A673 (cell line): ENCODE measurements at regions not wholly inside any gene's neighbourhood (a gene's known extent, or its start where the extent isn't known, plus 50 kb on each side); places are given as distances from the start of the nearest gene placed in this dataset.

Source experiments
- BruUV-seq: library from RNA; stranded (reverse); fragments of 400-500 nt; replicated peaks from 2 replicates; lab custom pipeline; 2021; lab: Mats Ljungman, UMichigan
- CTCF ChIA-PET: fragments of 300-600 bp; sonication (Branson Sonifier 250); formaldehyde crosslinking; loops from one replicate; lab custom pipeline; 2022; ENCODE audit warnings: antibody characterized with exemption; lab: Charles Lee
- POLR2A ChIA-PET: fragments of 300-600 bp; sonication (Branson Sonifier 250); formaldehyde crosslinking; loops from one replicate; lab custom pipeline; 2022; ENCODE audit warnings: antibody characterized with exemption; ENCODE audit not compliant: low non-redundant PET; lab: Charles Lee
- DNase-seq: peaks from one replicate; pipeline ENCODE4 v3.0.0-alpha.2; 2015; ENCODE audit warnings: low spot score
- H3K27ac ChIP-seq: fragments of 200-600 bp; sonication (generic); 2 replicates; pipeline ENCODE4 v1.5.1; 2016; ENCODE audit warnings: mixed run types, low read depth, mild to moderate bottlenecking, mixed read lengths, antibody characterized with exemption, low read length; ENCODE audit not compliant: poor library complexity, severe bottlenecking
- H3K27me3 ChIP-seq: fragments of 200-600 bp; sonication (generic); replicated peaks from 2 replicates; pipeline ENCODE4 v1.6.1; 2017; ENCODE audit warnings: mixed run types, low read depth, mild to moderate bottlenecking, mixed read lengths, antibody characterized with exemption, low read length; ENCODE audit not compliant: insufficient read depth, poor library complexity
- H3K36me3 ChIP-seq: fragments of 200-600 bp; sonication (generic); 2 replicates; pipeline ENCODE4 v1.6.1; 2016; ENCODE audit warnings: mixed run types, mild to moderate bottlenecking, mixed read lengths, antibody characterized with exemption, low read length; ENCODE audit not compliant: insufficient read depth, poor library complexity, severe bottlenecking
- H3K4me1 ChIP-seq: fragments of 200-600 bp; sonication (generic); 2 replicates; pipeline ENCODE4 v1.6.1; 2017; ENCODE audit warnings: mixed run types, mild to moderate bottlenecking, mixed read lengths, antibody characterized with exemption, low read length; ENCODE audit not compliant: insufficient read depth, poor library complexity, severe bottlenecking
- H3K4me3 ChIP-seq: fragments of 200-600 bp; sonication (generic); 2 replicates; pipeline ENCODE4 v1.5.1; 2016; ENCODE audit warnings: low read depth, mixed run types, mild to moderate bottlenecking, mixed read lengths, low read length; ENCODE audit not compliant: poor library complexity, severe bottlenecking
- H3K9me3 ChIP-seq: fragments of 200-600 bp; sonication (generic); 2 replicates; pipeline ENCODE4 v1.6.1; 2016; ENCODE audit warnings: mixed run types, low read depth, mild to moderate bottlenecking, mixed read lengths, antibody characterized with exemption, low read length; ENCODE audit not compliant: poor library complexity, severe bottlenecking
- CTCF ChIP-seq: fragments of 300-800, 200-600 bp; sonication (generic); conservative IDR thresholded peaks from 2 replicates; pipeline ENCODE4 v1.5.1; 2017; ENCODE audit warnings: low read depth, mild to moderate bottlenecking, antibody characterized with exemption, low read length, moderate library complexity, mixed read lengths
- EZH2 ChIP-seq: fragments of 200-600 bp; sonication (generic); IDR thresholded peaks from 2 replicates; pipeline ENCODE4 v1.6.1; 2017; ENCODE audit warnings: borderline replicate concordance, low read depth, mild to moderate bottlenecking, mixed read lengths, antibody characterized with exemption, low read length; ENCODE audit not compliant: poor library complexity, severe bottlenecking
- intact Hi-C: fragments of 100-400 bp; cut with micrococcal nuclease; formaldehyde crosslinking; loops from one replicate; pipeline ENCODE4 v1.10.0; 2022; ENCODE audit not compliant: unreplicated experiment

- POLR2A ChIA-PET = no interaction called here
- CTCF ChIA-PET = no interaction called here
- Histone ChIP-seq H3K9me3 (no peaks in the 10 kb centered on the region), H3K4me1 (peaks cover 82% of the 10 kb centered on the region), H3K4me3 (no peak overlapping the region), H3K36me3 (no peaks in the 10 kb centered on the region), H3K27me3 (no peaks in the 10 kb centered on the region), H3K27ac (no peak overlapping the region)
- DNase-seq = no peak
- no TSS peak for BruUV-seq
- intact Hi-C loops = loop anchor here (5.0 to 10.0 kb wide), 5 partner anchors 118 to 577 kb away; partner anchors contain the start of gene OTX2
- TF ChIP-seq CTCF = no peak
- TF ChIP-seq EZH2 = no peak
Observed at GRCh38 chr14:57069702-57070101, 199.0 kb downstream of the EXOC5 start.

GRCh38 chr14:57068511-57068910, 200.2 kb downstream of the EXOC5 start:
- ChIA-PET POLR2A (no interaction called here), CTCF (interaction anchor here (0.6 to 1.5 kb wide), 2 partner anchors 25 to 114 kb away, joined by 3 to 8 read pairs; no protein-coding TSS in a partner anchor)
- intact Hi-C loops = loop anchor here (5.0 to 10.0 kb wide), 5 partner anchors 119 to 576 kb away; partner anchors contain the start of gene OTX2
- no peak for DNase-seq
- H3K27me3 ChIP-seq = no peaks in the 10 kb centered on the region
- BruUV-seq = no TSS peak
- no peak for TF ChIP-seq CTCF
- no peak for TF ChIP-seq EZH2
- no peaks in the 10 kb centered on the region for H3K9me3 ChIP-seq
- peak overlapping the region; percentile 7 for H3K4me3 ChIP-seq
- H3K36me3 ChIP-seq = no peaks in the 10 kb centered on the region
- peak overlapping the region; percentile 63 for H3K27ac ChIP-seq
- peaks cover 90% of the 10 kb centered on the region for H3K4me1 ChIP-seq

DNA sequence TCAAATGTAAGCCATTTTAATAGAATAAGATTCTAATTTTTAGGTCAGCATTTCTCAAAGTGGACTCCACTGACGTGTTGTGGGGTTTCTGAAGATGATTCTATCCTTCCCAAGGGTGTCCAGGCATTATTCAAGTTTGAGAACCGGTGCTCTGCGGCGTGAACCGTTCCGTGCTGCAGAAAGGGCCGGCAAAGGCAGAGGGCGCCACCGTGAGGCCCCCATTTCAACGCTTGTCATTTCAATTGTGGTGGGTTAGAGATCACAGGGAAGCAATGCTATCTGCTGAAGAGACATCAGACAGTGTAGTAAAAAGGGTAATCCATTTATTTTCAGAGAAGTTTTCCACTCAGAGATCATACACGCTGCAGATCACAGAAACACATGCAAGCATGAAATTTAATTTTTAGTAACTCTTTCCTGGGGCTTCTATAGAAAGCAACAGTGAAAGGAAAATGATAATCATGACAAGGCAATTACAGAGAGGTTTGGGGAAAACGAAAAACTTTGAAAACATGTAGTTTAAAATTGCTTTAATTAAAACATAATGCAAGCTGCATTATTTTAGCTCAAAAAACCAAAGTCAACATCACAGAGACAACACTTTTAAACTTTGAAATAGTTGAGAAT, 201.7 kb downstream of the EXOC5 start:
- H3K27me3 ChIP-seq = no peaks in the 10 kb centered on the region
- peaks cover 86% of the 10 kb centered on the region for H3K4me1 ChIP-seq
- no peaks in the 10 kb centered on the region for H3K9me3 ChIP-seq
- H3K27ac ChIP-seq = peak overlapping the region; percentile 75
- no peak for TF ChIP-seq EZH2
- TF ChIP-seq CTCF = peak; percentile 96
- peak overlapping the region; percentile 3 for H3K4me3 ChIP-seq
- BruUV-seq = TSS peak; percentile 83
- CTCF ChIA-PET = interaction anchor here (1.5 kb wide), 1 partner anchor 116 kb away, joined by 3 read pairs; no protein-coding TSS in a partner anchor
- intact Hi-C loops = loop anchor here (1.0 to 10.0 kb wide), 6 partner anchors 120 to 575 kb away; partner anchors contain the start of gene OTX2
- no peaks in the 10 kb centered on the region for H3K36me3 ChIP-seq
- peak; percentile 94 for DNase-seq
- POLR2A ChIA-PET = no interaction called here
